ENCODE measurements at regions not wholly inside any gene's neighbourhood (a gene's known extent, or its start where the extent isn't known, plus 50 kb on each side); places are given as distances from the start of the nearest gene placed in this dataset.
"Not testable (repeated sequence)": the region's sequence is repeated elsewhere in the genome, so short reads cannot be mapped to it uniquely, and the experiment has no call there.

GRCh38 chr12:97848051-97848450 lies 385.4 kb downstream of the RMST start:
- CTCF ChIA-PET: no interaction called here
- H3K36me3 Mint-ChIP-seq: no peaks in the 10 kb centered on the region
- H3K27ac Mint-ChIP-seq: no peak overlapping the region
- H3K4me3 Mint-ChIP-seq: no peak overlapping the region
- no peaks in the 10 kb centered on the region for H3K4me1 Mint-ChIP-seq (ENCODE audit: low read depth)
- no peaks in the 10 kb centered on the region for H3K27me3 Mint-ChIP-seq
- intact Hi-C loops (cut with micrococcal nuclease): no loop called here
- POLR2A ChIA-PET: no interaction called here
- DNase-seq: no peak
- H3K9me3 Mint-ChIP-seq: no peaks in the 10 kb centered on the region

DNA sequence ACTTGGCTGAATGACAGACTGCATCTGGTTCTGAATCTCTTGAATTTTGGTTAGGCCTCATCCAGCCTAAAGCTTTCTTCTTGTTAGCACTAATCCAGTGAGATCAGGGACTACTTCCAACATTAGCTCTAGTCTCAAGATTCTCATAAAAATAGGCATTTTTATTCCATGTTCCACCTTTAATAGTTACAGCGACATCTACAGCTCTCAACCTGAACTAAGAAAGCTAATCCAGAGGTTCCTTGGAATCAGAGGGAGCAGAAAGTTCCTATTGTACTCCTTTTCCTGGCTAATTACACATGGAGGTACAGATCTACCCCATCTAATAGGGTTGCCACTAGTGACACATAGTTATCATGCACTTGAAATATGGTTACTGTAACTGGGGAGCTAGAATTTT lies 391.9 kb downstream of the RMST start:
- intact Hi-C loops (cut with micrococcal nuclease): no loop called here
- Mint-ChIP-seq H3K4me1 (ENCODE audit: low read depth) (no peaks in the 10 kb centered on the region), H3K4me3 (no peak overlapping the region), H3K27me3 (no peaks in the 10 kb centered on the region), H3K36me3 (no peaks in the 10 kb centered on the region), H3K27ac (no peak overlapping the region), H3K9me3 (no peaks in the 10 kb centered on the region)
- ChIA-PET POLR2A (no interaction called here), CTCF (interaction anchor here (0.8 kb wide), 1 partner anchor 21 kb away, joined by 3 read pairs; no protein-coding TSS in a partner anchor)
- DNase-seq: no peak

DNA sequence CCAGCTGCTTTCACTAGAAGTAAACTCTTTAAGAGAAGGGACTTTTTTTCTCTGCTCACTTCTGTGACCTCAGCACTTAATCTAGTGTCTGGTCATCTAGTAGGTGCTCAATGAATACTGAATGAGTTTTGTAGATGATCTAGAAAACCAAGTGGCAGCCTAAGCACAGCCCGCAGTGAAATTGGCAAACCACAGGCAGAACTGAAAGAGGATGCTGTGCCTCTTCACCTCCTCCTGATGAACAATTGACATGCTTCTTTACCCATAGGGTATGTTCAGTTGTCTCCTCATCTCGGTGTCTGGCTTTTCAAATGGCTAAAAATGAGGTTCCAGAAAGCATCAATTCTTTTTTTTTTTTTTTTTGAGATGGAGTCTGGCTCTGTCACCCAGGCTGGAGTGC lies 399.5 kb downstream of the RMST start:
- Mint-ChIP-seq H3K27ac (no peak overlapping the region), H3K4me1 (ENCODE audit: low read depth) (no peaks in the 10 kb centered on the region), H3K36me3 (no peaks in the 10 kb centered on the region), H3K27me3 (no peaks in the 10 kb centered on the region), H3K9me3 (no peaks in the 10 kb centered on the region), H3K4me3 (no peak overlapping the region)
- POLR2A ChIA-PET: no interaction called here
- CTCF ChIA-PET: no interaction called here
- intact Hi-C loops (cut with micrococcal nuclease): no loop called here
- no peak for DNase-seq

- intact Hi-C loops (cut with micrococcal nuclease): no loop called here
- H3K9me3 Mint-ChIP-seq: peaks cover 2% of the 10 kb centered on the region
- no peak overlapping the region for H3K27ac Mint-ChIP-seq
- CTCF ChIA-PET: interaction anchor here (1.0 kb wide), 1 partner anchor 20 kb away, joined by 3 read pairs; no protein-coding TSS in a partner anchor
- POLR2A ChIA-PET: no interaction called here
- H3K27me3 Mint-ChIP-seq: no peaks in the 10 kb centered on the region
- DNase-seq: no peak
- H3K36me3 Mint-ChIP-seq: no peaks in the 10 kb centered on the region
- H3K4me1 Mint-ChIP-seq (ENCODE audit: low read depth): no peaks in the 10 kb centered on the region
- H3K4me3 Mint-ChIP-seq: no peak overlapping the region
Observed at GRCh38 chr12:97875064-97875463, 412.5 kb downstream of the RMST start.

DNA sequence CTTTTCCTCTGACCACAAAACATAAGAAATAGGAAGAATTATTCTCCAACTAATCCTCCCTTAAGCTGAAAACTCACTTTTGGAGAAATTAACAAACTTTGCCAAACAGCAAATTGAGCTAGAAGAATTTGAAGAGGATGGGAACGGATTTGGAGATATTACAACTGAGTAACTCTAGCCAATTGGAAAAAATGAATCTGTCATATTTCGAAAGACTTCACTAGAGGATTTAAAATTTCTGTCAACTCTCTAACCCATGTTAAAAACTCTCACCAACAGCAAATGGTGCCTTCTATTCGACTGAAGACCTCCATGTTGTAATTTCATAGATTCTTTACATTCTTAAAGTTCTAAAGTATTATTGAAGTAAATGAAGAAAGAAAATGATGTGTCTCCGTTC lies 414.2 kb downstream of the RMST start:
- POLR2A ChIA-PET: no interaction called here
- CTCF ChIA-PET: no interaction called here
- H3K27ac Mint-ChIP-seq: no peak overlapping the region
- no peak overlapping the region for H3K4me3 Mint-ChIP-seq
- no peaks in the 10 kb centered on the region for H3K27me3 Mint-ChIP-seq
- intact Hi-C loops (cut with micrococcal nuclease): no loop called here
- H3K4me1 Mint-ChIP-seq (ENCODE audit: low read depth): no peaks in the 10 kb centered on the region
- no peak for DNase-seq
- no peaks in the 10 kb centered on the region for H3K36me3 Mint-ChIP-seq
- H3K9me3 Mint-ChIP-seq: peaks cover 4% of the 10 kb centered on the region

DNA sequence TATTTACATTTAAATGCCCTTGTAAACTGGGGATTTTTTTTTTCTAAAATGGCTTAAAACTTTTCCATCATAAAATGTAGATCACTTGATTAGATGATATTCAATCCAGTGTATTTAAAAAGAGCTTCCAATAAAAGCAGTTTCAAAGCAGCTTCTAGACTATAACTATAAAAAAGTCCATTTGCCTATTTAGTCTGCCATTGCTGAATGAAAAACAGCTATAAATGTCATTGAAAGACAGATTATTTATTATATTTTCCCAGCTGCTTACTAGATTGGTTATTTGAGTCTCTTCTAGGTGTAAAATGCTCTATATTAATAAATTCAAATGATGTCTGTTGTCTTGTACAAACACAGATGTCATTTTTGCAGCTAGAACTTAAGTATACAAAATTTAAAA lies 414.8 kb downstream of the RMST start:
- ChIA-PET POLR2A (no interaction called here), CTCF (no interaction called here)
- H3K36me3 Mint-ChIP-seq: no peaks in the 10 kb centered on the region
- no peak overlapping the region for H3K27ac Mint-ChIP-seq
- H3K4me1 Mint-ChIP-seq (ENCODE audit: low read depth): no peaks in the 10 kb centered on the region
- no peak overlapping the region for H3K4me3 Mint-ChIP-seq
- H3K9me3 Mint-ChIP-seq: peaks cover 4% of the 10 kb centered on the region
- intact Hi-C loops (cut with micrococcal nuclease): no loop called here
- DNase-seq: no peak
- no peaks in the 10 kb centered on the region for H3K27me3 Mint-ChIP-seq

- H3K27me3 Mint-ChIP-seq: no peaks in the 10 kb centered on the region
- no peak for DNase-seq
- CTCF ChIA-PET: no interaction called here
- POLR2A ChIA-PET: no interaction called here
- no peaks in the 10 kb centered on the region for H3K4me1 Mint-ChIP-seq (ENCODE audit: low read depth)
- no peak overlapping the region for H3K4me3 Mint-ChIP-seq
- no peak overlapping the region for H3K27ac Mint-ChIP-seq
- intact Hi-C loops (cut with micrococcal nuclease): no loop called here
- H3K36me3 Mint-ChIP-seq: no peaks in the 10 kb centered on the region
- H3K9me3 Mint-ChIP-seq: peaks cover 2% of the 10 kb centered on the region
Observed at GRCh38 chr12:97886511-97887176, 424.0 kb downstream of the RMST start.

DNA sequence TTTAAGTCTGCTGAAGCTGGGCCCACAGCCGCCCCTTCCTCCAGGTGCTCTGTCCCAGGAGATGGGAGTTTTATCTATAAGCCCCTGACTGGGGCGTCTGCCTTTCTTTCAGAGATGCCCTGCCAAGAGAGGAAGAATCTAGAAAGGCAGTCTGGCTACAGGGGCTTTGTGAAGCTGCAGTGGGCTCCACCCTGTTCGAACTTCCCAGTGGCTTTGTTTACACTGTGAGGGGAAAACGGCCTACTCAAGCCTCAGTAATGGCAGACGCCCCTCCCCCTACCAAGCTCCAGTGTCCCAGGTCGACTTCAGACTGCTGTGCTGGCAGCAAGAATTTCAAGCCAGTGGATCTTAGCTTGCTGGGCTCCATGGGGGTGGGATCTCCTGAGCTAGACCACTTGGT lies 435.3 kb downstream of the RMST start:
- DNase-seq; intact Hi-C loops (cut with micrococcal nuclease); H3K36me3 Mint-ChIP-seq; H3K27ac Mint-ChIP-seq; POLR2A ChIA-PET; H3K27me3 Mint-ChIP-seq; H3K4me1 Mint-ChIP-seq (ENCODE audit: low read depth); CTCF ChIA-PET; H3K9me3 Mint-ChIP-seq; H3K4me3 Mint-ChIP-seq: not testable (repeated sequence)

GRCh38 chr12:97899529-97899928 lies 436.9 kb downstream of the RMST start:
- ChIA-PET POLR2A (no interaction called here), CTCF (no interaction called here)
- H3K27ac Mint-ChIP-seq: no peak overlapping the region
- H3K9me3 Mint-ChIP-seq: no peaks in the 10 kb centered on the region
- no peaks in the 10 kb centered on the region for H3K36me3 Mint-ChIP-seq
- no peaks in the 10 kb centered on the region for H3K27me3 Mint-ChIP-seq
- no peaks in the 10 kb centered on the region for H3K4me1 Mint-ChIP-seq (ENCODE audit: low read depth)
- intact Hi-C loops (cut with micrococcal nuclease): no loop called here
- DNase-seq: no peak
- H3K4me3 Mint-ChIP-seq: no peak overlapping the region

- H3K9me3 Mint-ChIP-seq: no peaks in the 10 kb centered on the region
Observed at GRCh38 chr12:97899956-97900355, 437.4 kb downstream of the RMST start.

GRCh38 chr12:97903356-97903755 lies 440.8 kb downstream of the RMST start:
- H3K4me1 Mint-ChIP-seq (ENCODE audit: low read depth): no peaks in the 10 kb centered on the region
- H3K27me3 Mint-ChIP-seq: no peaks in the 10 kb centered on the region
- H3K36me3 Mint-ChIP-seq: no peaks in the 10 kb centered on the region
- H3K4me3 Mint-ChIP-seq: no peak overlapping the region
- H3K9me3 Mint-ChIP-seq: no peaks in the 10 kb centered on the region
- CTCF ChIA-PET: no interaction called here
- H3K27ac Mint-ChIP-seq: no peak overlapping the region
- intact Hi-C loops (cut with micrococcal nuclease): no loop called here
- DNase-seq: no peak
- POLR2A ChIA-PET: no interaction called here

More at GRCh38 chr12:97899956-97900355, 437.4 kb downstream of the RMST start:
- no peaks in the 10 kb centered on the region for H3K4me1 Mint-ChIP-seq (ENCODE audit: low read depth)
- no peaks in the 10 kb centered on the region for H3K36me3 Mint-ChIP-seq
- intact Hi-C loops (cut with micrococcal nuclease): no loop called here
- CTCF ChIA-PET: no interaction called here
- no peak overlapping the region for H3K4me3 Mint-ChIP-seq
- H3K27me3 Mint-ChIP-seq: no peaks in the 10 kb centered on the region
- DNase-seq: no peak
- POLR2A ChIA-PET: no interaction called here
- H3K27ac Mint-ChIP-seq: no peak overlapping the region

- no peaks in the 10 kb centered on the region for H3K27me3 Mint-ChIP-seq
- POLR2A ChIA-PET: no interaction called here
- no peak for DNase-seq
- H3K4me1 Mint-ChIP-seq (ENCODE audit: low read depth): no peaks in the 10 kb centered on the region
- no peak overlapping the region for H3K27ac Mint-ChIP-seq
- H3K9me3 Mint-ChIP-seq: no peaks in the 10 kb centered on the region
- CTCF ChIA-PET: no interaction called here
- no peaks in the 10 kb centered on the region for H3K36me3 Mint-ChIP-seq
- intact Hi-C loops (cut with micrococcal nuclease): no loop called here
- no peak overlapping the region for H3K4me3 Mint-ChIP-seq
Observed at GRCh38 chr12:97907504-97907903, 444.9 kb downstream of the RMST start.

DNA sequence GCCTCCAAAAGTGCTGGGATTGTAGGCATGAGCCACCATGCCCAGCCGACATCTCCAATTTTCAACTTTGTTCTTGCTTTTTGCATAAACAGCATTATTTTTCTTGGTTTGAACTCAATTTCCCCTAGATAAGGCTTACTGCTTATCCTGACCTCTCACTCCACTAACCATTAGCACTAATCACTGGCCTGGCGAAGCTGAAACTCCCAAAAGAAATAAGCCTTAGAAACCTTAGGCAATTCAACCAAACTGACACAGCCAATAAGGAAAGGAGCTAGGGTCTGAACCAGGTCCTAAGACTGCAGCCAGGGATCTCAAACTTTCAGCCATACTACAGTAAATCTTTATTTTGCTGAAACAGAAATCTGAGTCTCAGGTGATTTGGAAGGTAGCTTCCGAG lies 448.0 kb downstream of the RMST start:
- ChIA-PET CTCF (interaction anchor here (1.0 kb wide), 1 partner anchor 50 kb away, joined by 4 read pairs; no protein-coding TSS in a partner anchor), POLR2A (no interaction called here)
- no peaks in the 10 kb centered on the region for H3K36me3 Mint-ChIP-seq
- no peak for DNase-seq
- no peak overlapping the region for H3K27ac Mint-ChIP-seq
- intact Hi-C loops (cut with micrococcal nuclease): no loop called here
- no peaks in the 10 kb centered on the region for H3K9me3 Mint-ChIP-seq
- H3K4me3 Mint-ChIP-seq: no peak overlapping the region
- no peaks in the 10 kb centered on the region for H3K27me3 Mint-ChIP-seq
- no peaks in the 10 kb centered on the region for H3K4me1 Mint-ChIP-seq (ENCODE audit: low read depth)

All from activated CD4-positive, alpha-beta memory T cell treated with anti-CD3 and anti-CD28 coated beads for 36 hours (primary cell).